Vagina (tissue), 2 donors: ENCODE measurements at regions not wholly inside any gene's neighbourhood (a gene's known extent, or its start where the extent isn't known, plus 50 kb on each side); places are given as distances from the start of the nearest gene placed in this dataset.

ENCODE experiments used
- CTCF ChIP-seq, 3 experiments: fragments of 450-650 bp in 2 of 3; fragments of 200-600 bp in 1 of 3; sonication (generic) in 1 of 3; IDR thresholded peaks; one replicate each; pipeline ENCODE4 v1.5.1; 2017 to 2019; ENCODE audit warnings: antibody characterized with exemption in 3 of 3, mild to moderate bottlenecking in 2 of 3, moderate library complexity in 2 of 3
- POLR2A ChIP-seq, 2 donors: fragments of 450-650 bp; IDR thresholded peaks; one replicate each; pipeline ENCODE4 v1.6.1; 2017; ENCODE audit warnings: antibody characterized with exemption in 2 of 2, mild to moderate bottlenecking in 2 of 2, moderate library complexity in 2 of 2

- TF ChIP-seq CTCF (IDR thresholded peaks at IDR 0.05) (no peak), POLR2A (IDR thresholded peaks at IDR 0.05) (no peak)
Measured at GRCh38 chr3:187531831-187532230, 138.4 kb downstream of the SST start.
